ENCODE measurements at regions not wholly inside any gene's neighbourhood (a gene's known extent, or its start where the extent isn't known, plus 50 kb on each side); places are given as distances from the start of the nearest gene placed in this dataset.

DNA sequence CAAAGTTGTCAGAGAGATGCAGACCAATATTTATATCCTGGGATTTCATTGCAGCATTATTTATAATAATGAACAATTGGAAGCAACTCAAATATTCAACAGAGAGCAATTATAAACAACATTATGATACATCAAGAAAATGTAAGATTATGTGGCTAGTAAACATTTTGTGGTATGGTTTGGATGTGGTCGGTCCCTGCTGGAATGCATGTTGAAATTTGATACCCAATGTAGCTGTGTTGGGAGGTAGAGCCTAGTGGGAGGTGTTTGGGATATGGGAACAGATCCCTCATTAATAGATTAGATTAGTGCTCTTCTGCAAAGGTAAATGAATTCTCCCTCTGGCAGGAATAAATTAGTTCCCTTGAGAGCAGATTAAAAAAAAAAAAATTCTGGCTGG is 350.9 kb downstream of the ANKRD30A start:
- TF ChIP-seq, protein P1, sequence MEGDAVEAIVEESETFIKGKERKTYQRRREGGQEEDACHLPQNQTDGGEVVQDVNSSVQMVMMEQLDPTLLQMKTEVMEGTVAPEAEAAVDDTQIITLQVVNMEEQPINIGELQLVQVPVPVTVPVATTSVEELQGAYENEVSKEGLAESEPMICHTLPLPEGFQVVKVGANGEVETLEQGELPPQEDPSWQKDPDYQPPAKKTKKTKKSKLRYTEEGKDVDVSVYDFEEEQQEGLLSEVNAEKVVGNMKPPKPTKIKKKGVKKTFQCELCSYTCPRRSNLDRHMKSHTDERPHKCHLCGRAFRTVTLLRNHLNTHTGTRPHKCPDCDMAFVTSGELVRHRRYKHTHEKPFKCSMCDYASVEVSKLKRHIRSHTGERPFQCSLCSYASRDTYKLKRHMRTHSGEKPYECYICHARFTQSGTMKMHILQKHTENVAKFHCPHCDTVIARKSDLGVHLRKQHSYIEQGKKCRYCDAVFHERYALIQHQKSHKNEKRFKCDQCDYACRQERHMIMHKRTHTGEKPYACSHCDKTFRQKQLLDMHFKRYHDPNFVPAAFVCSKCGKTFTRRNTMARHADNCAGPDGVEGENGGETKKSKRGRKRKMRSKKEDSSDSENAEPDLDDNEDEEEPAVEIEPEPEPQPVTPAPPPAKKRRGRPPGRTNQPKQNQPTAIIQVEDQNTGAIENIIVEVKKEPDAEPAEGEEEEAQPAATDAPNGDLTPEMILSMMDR (IDR thresholded peaks at IDR 0.05) = no peak
- TF ChIP-seq POLR2A (IDR thresholded peaks at IDR 0.05) = no peak

All from Peyer's patch (tissue), 4 donors.